ENCODE measurements at regions not wholly inside any gene's neighbourhood (a gene's known extent, or its start where the extent isn't known, plus 50 kb on each side); places are given as distances from the start of the nearest gene placed in this dataset.
"Not testable (repeated sequence)": the region's sequence is repeated elsewhere in the genome, so short reads cannot be mapped to it uniquely, and the experiment has no call there.

- no peaks in the 10 kb centered on the region for H3K4me1 Mint-ChIP-seq (ENCODE audit: low read depth)
- POLR2A ChIA-PET, result no interaction called here
- no peaks in the 10 kb centered on the region for H3K36me3 Mint-ChIP-seq (ENCODE audit: low read depth)
- no peak overlapping the region for H3K27ac Mint-ChIP-seq
- ATAC-seq (no peak), DNase-seq (no peak)
- peaks cover 10% of the 10 kb centered on the region for H3K9me3 Mint-ChIP-seq (ENCODE audit: insufficient read depth)
- no peak overlapping the region for H3K4me3 Mint-ChIP-seq
- H3K27me3 Mint-ChIP-seq (ENCODE audit: low read depth), result no peaks in the 10 kb centered on the region
- CTCF ChIA-PET, result no interaction called here
Measured at GRCh38 chr13:81597101-81597500, 1256.2 kb upstream of the SPRY2 start.

GRCh38 chr13:81596224-81596753 is 1255.4 kb upstream of the SPRY2 start:
- ChIA-PET POLR2A (no interaction called here), CTCF (no interaction called here)
- Mint-ChIP-seq H3K27me3 (ENCODE audit: low read depth) (no peaks in the 10 kb centered on the region), H3K9me3 (ENCODE audit: insufficient read depth) (peaks cover 15% of the 10 kb centered on the region), H3K4me3 (no peak overlapping the region), H3K27ac (no peak overlapping the region), H3K4me1 (ENCODE audit: low read depth) (no peaks in the 10 kb centered on the region), H3K36me3 (ENCODE audit: low read depth) (no peaks in the 10 kb centered on the region)
- DNase-seq, result no peak
- ATAC-seq, result no peak

- Mint-ChIP-seq H3K4me1 (ENCODE audit: low read depth) (no peaks in the 10 kb centered on the region), H3K36me3 (ENCODE audit: low read depth) (no peaks in the 10 kb centered on the region), H3K27me3 (ENCODE audit: low read depth) (no peaks in the 10 kb centered on the region), H3K9me3 (ENCODE audit: insufficient read depth) (peaks cover 11% of the 10 kb centered on the region), H3K27ac (no peak overlapping the region), H3K4me3 (no peak overlapping the region)
- ATAC-seq (no peak), DNase-seq (no peak)
- ChIA-PET POLR2A (no interaction called here), CTCF (no interaction called here)
Measured at GRCh38 chr13:81591528-81592220, 1250.7 kb upstream of the SPRY2 start.

- ChIA-PET CTCF (no interaction called here), POLR2A (no interaction called here)
- H3K9me3 Mint-ChIP-seq (ENCODE audit: insufficient read depth), result no peaks in the 10 kb centered on the region
- no peaks in the 10 kb centered on the region for H3K4me1 Mint-ChIP-seq (ENCODE audit: low read depth)
- H3K27me3 Mint-ChIP-seq (ENCODE audit: low read depth), result no peaks in the 10 kb centered on the region
- H3K4me3 Mint-ChIP-seq, result no peak overlapping the region
- no peak for DNase-seq
- H3K36me3 Mint-ChIP-seq (ENCODE audit: low read depth), result no peaks in the 10 kb centered on the region
- no peak for ATAC-seq
- no peak overlapping the region for H3K27ac Mint-ChIP-seq
Measured at GRCh38 chr13:81582381-81582780, 1241.5 kb upstream of the SPRY2 start.

GRCh38 chr13:81577601-81578195 is 1236.8 kb upstream of the SPRY2 start:
- Mint-ChIP-seq H3K27ac (no peak overlapping the region), H3K4me1 (ENCODE audit: low read depth) (no peaks in the 10 kb centered on the region), H3K27me3 (ENCODE audit: low read depth) (no peaks in the 10 kb centered on the region), H3K36me3 (ENCODE audit: low read depth) (no peaks in the 10 kb centered on the region), H3K4me3 (no peak overlapping the region), H3K9me3 (ENCODE audit: insufficient read depth) (peaks cover 3% of the 10 kb centered on the region)
- ChIA-PET CTCF (no interaction called here), POLR2A (no interaction called here)
- no peak for ATAC-seq
- no peak for DNase-seq

- Mint-ChIP-seq H3K27me3 (ENCODE audit: low read depth) (no peaks in the 10 kb centered on the region), H3K36me3 (ENCODE audit: low read depth) (no peaks in the 10 kb centered on the region), H3K4me3 (no peak overlapping the region), H3K9me3 (ENCODE audit: insufficient read depth) (peaks cover 11% of the 10 kb centered on the region), H3K4me1 (ENCODE audit: low read depth) (no peaks in the 10 kb centered on the region), H3K27ac (no peak overlapping the region)
- ChIA-PET CTCF (no interaction called here), POLR2A (no interaction called here)
- ATAC-seq (no peak), DNase-seq (no peak)
Measured at GRCh38 chr13:81568824-81569223, 1227.9 kb upstream of the SPRY2 start.

GRCh38 chr13:81565849-81566248 is 1224.9 kb upstream of the SPRY2 start:
- no peaks in the 10 kb centered on the region for H3K36me3 Mint-ChIP-seq (ENCODE audit: low read depth)
- CTCF ChIA-PET, result no interaction called here
- H3K4me1 Mint-ChIP-seq (ENCODE audit: low read depth), result no peaks in the 10 kb centered on the region
- H3K27me3 Mint-ChIP-seq (ENCODE audit: low read depth), result no peaks in the 10 kb centered on the region
- no peak for ATAC-seq
- no peak for DNase-seq
- no peak overlapping the region for H3K27ac Mint-ChIP-seq
- POLR2A ChIA-PET, result no interaction called here
- no peak overlapping the region for H3K4me3 Mint-ChIP-seq
- peaks cover 11% of the 10 kb centered on the region for H3K9me3 Mint-ChIP-seq (ENCODE audit: insufficient read depth)

GRCh38 chr13:81563091-81563490 is 1222.2 kb upstream of the SPRY2 start:
- CTCF ChIA-PET, result no interaction called here
- Mint-ChIP-seq H3K4me1 (ENCODE audit: low read depth) (no peaks in the 10 kb centered on the region), H3K27ac (no peak overlapping the region), H3K36me3 (ENCODE audit: low read depth) (no peaks in the 10 kb centered on the region), H3K4me3 (no peak overlapping the region), H3K9me3 (ENCODE audit: insufficient read depth) (peaks cover 6% of the 10 kb centered on the region), H3K27me3 (ENCODE audit: low read depth) (no peaks in the 10 kb centered on the region)
- no peak for ATAC-seq
- POLR2A ChIA-PET, result no interaction called here
- DNase-seq, result no peak

- POLR2A ChIA-PET, result no interaction called here
- H3K4me1 Mint-ChIP-seq (ENCODE audit: low read depth), result no peaks in the 10 kb centered on the region
- CTCF ChIA-PET, result no interaction called here
- H3K27ac Mint-ChIP-seq, result no peak overlapping the region
- no peak for DNase-seq
- no peaks in the 10 kb centered on the region for H3K36me3 Mint-ChIP-seq (ENCODE audit: low read depth)
- H3K4me3 Mint-ChIP-seq, result no peak overlapping the region
- no peaks in the 10 kb centered on the region for H3K27me3 Mint-ChIP-seq (ENCODE audit: low read depth)
- H3K9me3 Mint-ChIP-seq (ENCODE audit: insufficient read depth), result peaks cover 6% of the 10 kb centered on the region
- no peak for ATAC-seq
Measured at GRCh38 chr13:81562598-81562997, 1221.7 kb upstream of the SPRY2 start.

GRCh38 chr13:81551036-81551435 is 1210.1 kb upstream of the SPRY2 start:
- Mint-ChIP-seq H3K36me3 (ENCODE audit: low read depth) (no peaks in the 10 kb centered on the region), H3K27ac (no peak overlapping the region), H3K9me3 (ENCODE audit: insufficient read depth) (peaks cover 19% of the 10 kb centered on the region), H3K27me3 (ENCODE audit: low read depth) (no peaks in the 10 kb centered on the region), H3K4me1 (ENCODE audit: low read depth) (no peaks in the 10 kb centered on the region), H3K4me3 (no peak overlapping the region)
- CTCF ChIA-PET, result no interaction called here
- DNase-seq (no peak), ATAC-seq (no peak)
- POLR2A ChIA-PET, result no interaction called here

- H3K36me3 Mint-ChIP-seq (ENCODE audit: low read depth); CTCF ChIA-PET; H3K4me3 Mint-ChIP-seq; H3K27ac Mint-ChIP-seq; ATAC-seq; DNase-seq; H3K4me1 Mint-ChIP-seq (ENCODE audit: low read depth); H3K27me3 Mint-ChIP-seq (ENCODE audit: low read depth); POLR2A ChIA-PET: not testable (repeated sequence)
- H3K9me3 Mint-ChIP-seq (ENCODE audit: insufficient read depth), result peaks cover 20% of the 10 kb centered on the region
Measured at GRCh38 chr13:81546294-81546693, 1205.4 kb upstream of the SPRY2 start.

- Mint-ChIP-seq H3K9me3 (ENCODE audit: insufficient read depth) (peaks cover 10% of the 10 kb centered on the region), H3K4me3 (no peak overlapping the region), H3K27me3 (ENCODE audit: low read depth) (no peaks in the 10 kb centered on the region), H3K27ac (no peak overlapping the region), H3K36me3 (ENCODE audit: low read depth) (no peaks in the 10 kb centered on the region), H3K4me1 (ENCODE audit: low read depth) (no peaks in the 10 kb centered on the region)
- POLR2A ChIA-PET, result no interaction called here
- CTCF ChIA-PET, result no interaction called here
- ATAC-seq (no peak), DNase-seq (no peak)
Measured at GRCh38 chr13:81540777-81541176, 1199.9 kb upstream of the SPRY2 start.

GRCh38 chr13:81539643-81540150 is 1198.8 kb upstream of the SPRY2 start:
- Mint-ChIP-seq H3K36me3 (ENCODE audit: low read depth) (no peaks in the 10 kb centered on the region), H3K9me3 (ENCODE audit: insufficient read depth) (peaks cover 15% of the 10 kb centered on the region), H3K27ac (no peak overlapping the region), H3K4me3 (no peak overlapping the region), H3K4me1 (ENCODE audit: low read depth) (no peaks in the 10 kb centered on the region), H3K27me3 (ENCODE audit: low read depth) (no peaks in the 10 kb centered on the region)
- ChIA-PET POLR2A (no interaction called here), CTCF (no interaction called here)
- ATAC-seq, result no peak
- no peak for DNase-seq
